ENCODE measurements at regions not wholly inside any gene's neighbourhood (a gene's known extent, or its start where the extent isn't known, plus 50 kb on each side); places are given as distances from the start of the nearest gene placed in this dataset.

DNA sequence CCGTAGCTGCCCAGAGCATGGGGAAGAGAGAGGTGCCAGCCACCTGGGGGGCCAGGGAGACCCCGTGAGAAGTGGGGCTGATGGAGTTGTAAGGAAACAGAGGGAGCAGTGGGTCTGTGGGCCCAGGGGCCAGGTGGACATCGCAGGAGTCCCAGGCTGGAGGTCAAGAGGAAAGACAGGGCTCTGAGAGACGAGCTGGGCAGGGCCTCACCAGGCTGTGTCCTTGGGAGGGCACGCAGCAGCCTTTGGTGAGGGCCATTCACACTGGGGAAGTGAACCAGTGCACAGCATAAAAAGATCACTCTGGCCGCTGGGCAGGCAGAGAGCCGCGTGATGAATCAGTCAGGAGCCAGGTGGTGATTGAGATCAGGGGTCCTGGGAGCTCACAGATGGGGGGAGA lies 73.9 kb upstream of the FOXQ1 start:
- no peak for TF ChIP-seq POLR2AphosphoS5 (IDR thresholded peaks at IDR 0.05; ENCODE audit: low read depth)
- TF ChIP-seq, protein P1, sequence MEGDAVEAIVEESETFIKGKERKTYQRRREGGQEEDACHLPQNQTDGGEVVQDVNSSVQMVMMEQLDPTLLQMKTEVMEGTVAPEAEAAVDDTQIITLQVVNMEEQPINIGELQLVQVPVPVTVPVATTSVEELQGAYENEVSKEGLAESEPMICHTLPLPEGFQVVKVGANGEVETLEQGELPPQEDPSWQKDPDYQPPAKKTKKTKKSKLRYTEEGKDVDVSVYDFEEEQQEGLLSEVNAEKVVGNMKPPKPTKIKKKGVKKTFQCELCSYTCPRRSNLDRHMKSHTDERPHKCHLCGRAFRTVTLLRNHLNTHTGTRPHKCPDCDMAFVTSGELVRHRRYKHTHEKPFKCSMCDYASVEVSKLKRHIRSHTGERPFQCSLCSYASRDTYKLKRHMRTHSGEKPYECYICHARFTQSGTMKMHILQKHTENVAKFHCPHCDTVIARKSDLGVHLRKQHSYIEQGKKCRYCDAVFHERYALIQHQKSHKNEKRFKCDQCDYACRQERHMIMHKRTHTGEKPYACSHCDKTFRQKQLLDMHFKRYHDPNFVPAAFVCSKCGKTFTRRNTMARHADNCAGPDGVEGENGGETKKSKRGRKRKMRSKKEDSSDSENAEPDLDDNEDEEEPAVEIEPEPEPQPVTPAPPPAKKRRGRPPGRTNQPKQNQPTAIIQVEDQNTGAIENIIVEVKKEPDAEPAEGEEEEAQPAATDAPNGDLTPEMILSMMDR (IDR thresholded peaks at IDR 0.05; ENCODE audit: insufficient read depth, low read length): no peak
- TF ChIP-seq, protein P2, sequence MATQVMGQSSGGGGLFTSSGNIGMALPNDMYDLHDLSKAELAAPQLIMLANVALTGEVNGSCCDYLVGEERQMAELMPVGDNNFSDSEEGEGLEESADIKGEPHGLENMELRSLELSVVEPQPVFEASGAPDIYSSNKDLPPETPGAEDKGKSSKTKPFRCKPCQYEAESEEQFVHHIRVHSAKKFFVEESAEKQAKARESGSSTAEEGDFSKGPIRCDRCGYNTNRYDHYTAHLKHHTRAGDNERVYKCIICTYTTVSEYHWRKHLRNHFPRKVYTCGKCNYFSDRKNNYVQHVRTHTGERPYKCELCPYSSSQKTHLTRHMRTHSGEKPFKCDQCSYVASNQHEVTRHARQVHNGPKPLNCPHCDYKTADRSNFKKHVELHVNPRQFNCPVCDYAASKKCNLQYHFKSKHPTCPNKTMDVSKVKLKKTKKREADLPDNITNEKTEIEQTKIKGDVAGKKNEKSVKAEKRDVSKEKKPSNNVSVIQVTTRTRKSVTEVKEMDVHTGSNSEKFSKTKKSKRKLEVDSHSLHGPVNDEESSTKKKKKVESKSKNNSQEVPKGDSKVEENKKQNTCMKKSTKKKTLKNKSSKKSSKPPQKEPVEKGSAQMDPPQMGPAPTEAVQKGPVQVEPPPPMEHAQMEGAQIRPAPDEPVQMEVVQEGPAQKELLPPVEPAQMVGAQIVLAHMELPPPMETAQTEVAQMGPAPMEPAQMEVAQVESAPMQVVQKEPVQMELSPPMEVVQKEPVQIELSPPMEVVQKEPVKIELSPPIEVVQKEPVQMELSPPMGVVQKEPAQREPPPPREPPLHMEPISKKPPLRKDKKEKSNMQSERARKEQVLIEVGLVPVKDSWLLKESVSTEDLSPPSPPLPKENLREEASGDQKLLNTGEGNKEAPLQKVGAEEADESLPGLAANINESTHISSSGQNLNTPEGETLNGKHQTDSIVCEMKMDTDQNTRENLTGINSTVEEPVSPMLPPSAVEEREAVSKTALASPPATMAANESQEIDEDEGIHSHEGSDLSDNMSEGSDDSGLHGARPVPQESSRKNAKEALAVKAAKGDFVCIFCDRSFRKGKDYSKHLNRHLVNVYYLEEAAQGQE (IDR thresholded peaks at IDR 0.05; ENCODE audit: insufficient replicate concordance, low read depth): no peak

All from HL-60 (cell line).